Stimulated activated CD8-positive, alpha-beta memory T cell treated with anti-CD3 and anti-CD28 coated beads, Interleukin-7, amount 100 ng/mL, for 24 hours (primary cell): ENCODE measurements at regions not wholly inside any gene's neighbourhood (a gene's known extent, or its start where the extent isn't known, plus 50 kb on each side); places are given as distances from the start of the nearest gene placed in this dataset.

ENCODE experiments used
- DNase-seq: peaks from one replicate; pipeline ENCODE4 v3.0.0-alpha.2; 2020; ENCODE audit warnings: low read depth

DNA sequence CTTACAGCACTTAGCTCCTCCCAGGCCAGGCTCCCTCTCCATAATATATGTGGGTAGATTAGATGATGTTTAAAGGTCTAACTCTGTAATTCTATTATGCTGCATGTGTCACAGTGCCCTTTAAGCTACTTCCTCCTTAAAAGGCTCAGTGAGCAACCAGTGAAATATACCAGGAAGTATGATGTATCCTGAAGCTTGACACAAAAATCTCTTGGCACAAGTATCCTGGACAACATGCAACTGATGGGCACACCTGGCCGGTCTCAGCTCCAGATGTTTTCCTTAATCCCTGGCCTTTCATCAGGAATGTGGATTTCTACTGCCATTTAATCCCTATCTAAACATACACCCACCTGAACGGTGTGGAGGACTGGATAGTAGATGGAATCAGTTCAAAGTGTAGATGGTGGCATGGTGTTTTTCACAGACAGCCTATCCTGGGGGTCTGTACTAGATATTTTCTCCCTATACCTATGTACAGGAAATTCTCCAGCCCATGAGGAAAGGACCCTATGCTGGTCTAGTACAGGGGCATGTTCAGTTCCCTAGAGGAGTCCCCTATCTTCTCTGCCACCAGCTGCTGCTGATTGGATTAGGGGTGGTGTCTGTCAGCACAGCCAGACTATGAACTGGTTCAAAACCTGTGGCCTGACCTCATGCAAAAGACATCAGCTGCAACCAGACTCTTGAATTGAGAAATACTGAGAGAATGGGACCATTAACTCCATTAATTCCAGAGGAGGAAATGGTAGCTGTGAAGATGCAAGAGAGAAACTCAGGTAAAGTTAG lies 59.4 kb upstream of the CITED2 start:
- DNase-seq = no peak

DNA sequence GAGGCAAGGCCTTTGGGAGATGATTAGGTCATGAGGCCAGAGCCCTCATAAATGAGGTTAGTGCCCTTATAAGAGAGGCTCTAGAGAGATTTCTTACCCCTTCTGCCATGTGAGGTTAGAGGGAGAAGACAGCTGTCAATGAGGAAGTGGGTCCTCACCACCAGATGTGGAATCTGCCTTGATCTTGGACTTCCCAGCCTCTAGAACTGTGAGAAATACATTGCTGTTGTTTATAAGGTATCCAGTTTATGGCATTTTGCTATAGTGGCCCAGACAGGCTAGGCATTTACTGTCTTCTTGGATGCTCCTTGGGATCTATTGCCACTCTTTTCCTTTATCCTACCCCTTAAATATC lies 57.1 kb upstream of the CITED2 start:
- no peak for DNase-seq

DNA sequence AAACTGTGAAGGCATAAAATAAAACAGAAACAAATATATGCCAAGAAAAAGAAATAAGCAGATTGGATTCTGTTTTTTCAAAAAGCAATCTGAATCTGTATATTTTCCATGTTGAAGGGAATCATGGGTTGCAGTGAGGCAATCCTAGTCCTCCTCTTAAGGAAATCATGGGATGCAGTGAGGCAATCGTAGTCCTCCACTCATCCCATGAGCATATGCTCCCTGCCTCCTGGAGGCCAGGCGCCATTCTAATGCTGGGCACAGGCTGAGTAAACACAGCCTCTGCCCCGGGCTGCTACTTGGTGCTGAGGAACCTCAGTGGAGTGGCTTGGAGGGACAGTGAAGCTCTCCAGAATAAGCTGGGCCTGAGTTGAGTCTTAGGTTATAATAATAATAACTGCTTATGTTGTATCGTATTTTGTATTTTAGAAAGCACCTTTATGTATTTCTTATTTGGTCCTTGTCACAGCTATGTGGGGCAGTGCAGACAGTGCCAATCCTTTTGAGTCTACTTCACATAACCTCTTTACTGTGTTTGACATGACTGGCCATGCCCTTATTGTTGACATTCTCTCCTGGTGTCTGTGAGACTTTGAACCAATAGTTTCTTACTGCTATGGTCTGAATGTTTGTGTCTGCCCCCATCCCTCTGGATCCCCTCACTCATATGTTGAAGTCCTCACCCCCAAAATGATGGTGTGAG lies 56.6 kb upstream of the CITED2 start:
- no peak for DNase-seq

DNA sequence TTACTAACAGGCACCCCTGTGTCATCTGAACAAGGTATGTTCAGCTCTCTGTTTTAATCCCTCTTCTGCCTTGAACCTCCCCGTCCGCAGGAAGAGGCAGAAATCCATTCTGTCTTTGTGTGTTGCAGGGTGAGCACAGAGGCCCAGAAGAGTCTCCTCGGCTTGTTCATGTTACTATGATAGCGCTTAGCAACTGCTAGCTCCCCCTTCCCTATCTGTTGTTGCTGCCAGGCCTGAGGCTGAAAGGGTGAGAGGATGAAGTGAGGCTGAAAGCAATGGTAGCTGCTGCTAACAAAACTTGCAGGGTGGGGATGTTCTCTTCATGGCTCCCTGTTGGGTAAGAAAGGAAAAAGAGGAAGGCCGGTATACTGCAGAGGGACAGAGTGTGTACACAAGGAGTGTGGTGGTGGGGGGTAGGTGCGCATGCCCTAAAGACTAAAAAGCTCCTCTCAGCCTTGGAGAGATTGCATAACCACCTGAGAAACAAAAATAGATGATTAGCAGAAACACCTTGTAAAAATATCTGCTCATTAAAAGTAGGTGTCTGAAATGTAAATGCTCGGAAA lies 55.2 kb upstream of the CITED2 start:
- DNase-seq = no peak

DNA sequence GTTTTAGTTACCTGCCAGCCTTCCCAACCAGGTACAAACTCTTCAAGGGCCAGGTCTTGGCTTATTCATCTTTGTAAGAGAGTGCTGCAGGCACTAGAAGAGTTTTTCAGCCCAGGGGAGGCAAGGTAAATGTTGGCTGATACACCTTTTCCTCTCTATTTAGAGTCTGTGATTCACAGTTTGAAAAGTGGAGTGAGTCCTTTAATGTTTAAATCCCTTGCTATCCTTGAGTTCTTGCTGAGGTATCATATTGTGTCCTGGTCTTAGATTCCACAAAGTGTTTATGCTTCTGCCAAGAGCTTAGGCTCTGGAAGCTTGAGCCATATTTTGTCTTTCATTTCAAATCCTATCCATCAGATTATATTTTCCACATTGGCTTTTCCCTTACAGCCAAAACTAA lies 52.8 kb upstream of the CITED2 start:
- no peak for DNase-seq

DNA sequence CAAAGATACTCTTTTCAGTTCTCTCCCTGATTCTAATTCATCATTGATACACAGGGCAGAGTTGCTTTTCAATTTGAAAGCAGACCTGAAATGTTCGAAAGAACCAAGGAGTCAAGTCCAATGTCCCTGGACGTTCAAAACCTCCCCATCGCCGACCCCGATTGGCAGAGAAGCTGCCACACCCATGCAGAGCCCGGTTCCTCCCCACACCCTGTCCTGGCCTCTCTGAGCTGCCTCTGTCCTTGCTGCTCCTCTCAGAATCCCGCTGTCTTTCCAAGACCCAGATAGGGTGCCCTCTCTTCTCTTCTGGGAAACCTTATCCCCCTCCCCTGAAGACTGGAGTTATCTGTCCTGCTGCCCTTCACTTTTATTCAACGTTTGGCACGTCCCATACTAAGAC lies 52.3 kb upstream of the CITED2 start:
- no peak for DNase-seq

DNA sequence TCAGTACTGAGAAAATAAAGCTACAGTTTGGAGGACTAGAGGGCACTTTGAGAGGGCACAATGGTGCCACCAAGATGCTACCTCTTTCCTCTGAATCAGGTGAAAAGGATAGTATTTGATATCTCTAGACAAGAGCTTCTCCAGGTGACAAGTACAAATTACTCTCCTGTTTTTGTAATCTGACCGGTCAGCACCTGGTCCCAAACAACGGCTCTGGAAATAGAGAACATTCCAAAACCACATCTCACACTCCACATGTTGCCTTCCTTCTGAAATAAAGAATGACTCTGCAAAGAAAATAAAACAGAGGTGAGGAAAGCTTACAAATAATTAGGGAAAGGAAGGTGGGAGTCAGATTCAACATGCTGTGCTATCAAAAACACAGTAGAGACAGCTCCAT lies 51.3 kb upstream of the CITED2 start:
- DNase-seq = no peak

DNA sequence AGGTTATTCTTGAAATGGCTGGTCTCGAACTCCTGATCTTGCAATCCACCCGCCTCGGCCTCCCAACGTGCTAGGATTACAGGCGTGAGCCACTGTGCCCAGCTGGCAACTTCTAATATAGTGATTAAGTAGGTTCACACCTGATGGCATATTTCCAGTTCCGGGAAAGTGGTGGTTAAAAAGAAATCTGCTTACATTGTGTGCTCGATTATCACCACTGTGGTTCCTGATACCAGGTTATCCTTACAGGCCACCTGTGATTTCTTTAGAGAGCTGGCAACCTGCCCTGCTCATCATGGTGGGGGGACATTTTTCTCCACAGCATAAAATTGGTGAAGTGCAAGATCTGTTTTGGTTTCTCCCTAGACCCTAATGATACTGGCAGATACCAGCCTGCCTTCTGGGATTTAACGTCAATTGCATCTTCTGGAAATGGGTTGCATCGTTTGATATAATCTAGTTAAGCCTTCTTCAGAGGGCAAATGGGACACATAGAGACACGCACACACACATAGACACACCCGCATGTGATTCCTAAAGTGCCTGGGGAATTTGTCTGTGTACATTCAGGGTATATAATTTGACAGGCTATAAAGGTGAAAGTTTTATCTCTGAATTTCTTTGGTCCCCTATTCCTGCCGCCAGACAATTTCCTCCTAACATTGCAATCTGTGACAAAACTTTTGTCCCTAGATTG lies 49.7 kb upstream of the CITED2 start:
- no peak for DNase-seq
